Chondrocyte (in vitro differentiated cells): ENCODE measurements at regions not wholly inside any gene's neighbourhood (a gene's known extent, or its start where the extent isn't known, plus 50 kb on each side); places are given as distances from the start of the nearest gene placed in this dataset.
A peak's percentile ranks its signal among the peaks of the same experiment; 100 is the strongest.

ENCODE experiments used
- DNase-seq: peaks from one replicate; pipeline ENCODE4 v3.0.0; 2021; ENCODE audit warnings: mixed read lengths, low spot score
- H3K27ac Mint-ChIP-seq: one replicate; pipeline ENCODE4 v1.8.0; 2021; ENCODE audit warnings: mild to moderate bottlenecking, moderate library complexity, mixed read lengths; ENCODE audit not compliant: unreplicated experiment
- H3K27me3 Mint-ChIP-seq: 2 replicates; pipeline ENCODE4 v1.8.0; 2021; ENCODE audit warnings: low read depth, mixed read lengths
- H3K36me3 Mint-ChIP-seq: 2 replicates; pipeline ENCODE4 v1.8.0; 2021; ENCODE audit warnings: low read depth, mixed read lengths
- H3K4me1 Mint-ChIP-seq: 2 replicates; pipeline ENCODE4 v1.8.0; 2021; ENCODE audit warnings: low read depth, mild to moderate bottlenecking, mixed read lengths
- H3K4me3 Mint-ChIP-seq: one replicate; pipeline ENCODE4 v1.8.0; 2021; ENCODE audit warnings: mild to moderate bottlenecking, moderate library complexity, mixed read lengths; ENCODE audit not compliant: unreplicated experiment
- H3K9me3 Mint-ChIP-seq: 2 replicates; pipeline ENCODE4 v1.8.0; 2021; ENCODE audit warnings: low read depth, mixed read lengths
- CTCF ChIP-seq: fragments of 200-600 bp; sonication (generic); IDR thresholded peaks from 2 replicates; pipeline ENCODE4 v1.5.0; 2021; ENCODE audit warnings: antibody characterized with exemption, mild to moderate bottlenecking, moderate library complexity

GRCh38 chr4:33054656-33055196, 2334.6 kb downstream of the PCDH7 start:
- H3K27me3 Mint-ChIP-seq, result no peaks in the 10 kb centered on the region
- DNase-seq, result no peak
- no peaks in the 10 kb centered on the region for H3K36me3 Mint-ChIP-seq
- H3K4me3 Mint-ChIP-seq, result no peak overlapping the region
- no peak for TF ChIP-seq CTCF
- no peaks in the 10 kb centered on the region for H3K9me3 Mint-ChIP-seq
- no peak overlapping the region for H3K27ac Mint-ChIP-seq
- H3K4me1 Mint-ChIP-seq, result peaks cover 5% of the 10 kb centered on the region

DNA sequence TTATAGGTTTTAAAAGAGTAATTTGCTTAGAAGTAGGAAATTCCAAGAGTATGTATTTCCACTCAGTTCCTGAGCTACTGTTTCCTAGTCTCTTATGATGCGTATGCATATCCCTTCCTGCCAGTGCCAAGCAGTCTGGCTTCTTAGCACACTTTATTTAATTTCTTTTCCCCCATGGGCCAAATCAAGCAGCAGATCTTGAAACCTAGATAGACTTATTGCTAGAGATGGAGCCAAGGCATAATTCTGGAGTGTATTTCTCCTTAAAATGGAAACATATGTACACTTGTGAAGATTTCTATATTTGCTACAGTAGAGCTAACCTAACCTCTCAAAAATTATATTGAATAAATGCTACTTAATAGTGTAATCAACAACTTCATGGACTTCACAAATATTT, 2337.6 kb downstream of the PCDH7 start:
- Mint-ChIP-seq H3K4me1 (peaks cover 14% of the 10 kb centered on the region), H3K9me3 (no peaks in the 10 kb centered on the region), H3K27ac (no peak overlapping the region), H3K27me3 (no peaks in the 10 kb centered on the region), H3K36me3 (no peaks in the 10 kb centered on the region), H3K4me3 (no peak overlapping the region)
- no peak for TF ChIP-seq CTCF
- no peak for DNase-seq

- Mint-ChIP-seq H3K27me3 (no peaks in the 10 kb centered on the region), H3K4me1 (peaks cover 27% of the 10 kb centered on the region), H3K27ac (no peak overlapping the region), H3K9me3 (no peaks in the 10 kb centered on the region), H3K36me3 (no peaks in the 10 kb centered on the region), H3K4me3 (no peak overlapping the region)
- DNase-seq, result no peak
- no peak for TF ChIP-seq CTCF
Observed at GRCh38 chr4:33058998-33059397, 2338.8 kb downstream of the PCDH7 start.

DNA sequence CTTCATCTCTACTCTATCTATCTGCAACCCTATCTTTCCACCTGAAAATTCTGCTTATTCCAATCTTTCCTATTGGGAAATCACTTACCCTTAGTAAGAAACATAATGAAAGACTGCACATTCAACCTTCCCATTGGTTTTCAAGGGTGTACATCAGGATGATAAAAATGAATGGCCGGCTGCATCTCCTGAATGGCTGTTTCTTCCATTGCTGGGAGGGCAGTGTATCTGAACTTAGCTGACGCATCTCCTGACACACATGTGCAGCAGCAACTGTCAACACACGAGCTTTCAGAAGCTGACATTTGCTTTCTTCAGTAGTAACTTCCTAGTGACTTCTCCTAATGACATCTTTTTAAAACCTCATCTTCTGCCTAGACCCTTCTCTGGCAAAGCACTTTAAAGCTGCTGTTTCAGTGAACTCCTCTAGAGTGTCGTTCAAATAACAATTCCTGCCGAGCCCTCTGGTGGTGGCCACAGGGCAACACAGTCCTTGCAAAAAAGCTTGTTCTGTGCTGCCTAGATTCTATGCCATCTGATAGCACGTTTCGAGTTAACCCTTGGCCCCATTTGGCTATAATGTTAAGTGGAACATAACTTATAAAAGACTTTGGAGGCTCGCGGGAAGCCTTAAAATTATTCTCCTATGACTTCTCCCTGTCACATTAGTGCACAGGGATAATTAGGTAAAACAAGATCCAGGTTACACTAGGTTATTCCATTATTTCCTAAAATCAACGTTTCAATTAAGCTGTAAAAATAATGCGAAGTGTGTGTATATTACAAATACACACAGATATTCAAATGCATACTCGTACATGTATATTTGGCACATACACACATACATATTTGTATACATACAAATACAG, 2340.7 kb downstream of the PCDH7 start:
- DNase-seq, result no peak
- Mint-ChIP-seq H3K9me3 (no peaks in the 10 kb centered on the region), H3K27ac (no peak overlapping the region), H3K27me3 (no peaks in the 10 kb centered on the region), H3K4me1 (peaks cover 38% of the 10 kb centered on the region), H3K4me3 (no peak overlapping the region), H3K36me3 (no peaks in the 10 kb centered on the region)
- TF ChIP-seq CTCF, result peak; percentile 92

- no peak overlapping the region for H3K4me3 Mint-ChIP-seq
Observed at GRCh38 chr4:33061727-33062126, 2341.6 kb downstream of the PCDH7 start.

More at GRCh38 chr4:33061727-33062126, 2341.6 kb downstream of the PCDH7 start:
- no peak overlapping the region for H3K27ac Mint-ChIP-seq
- H3K36me3 Mint-ChIP-seq, result no peaks in the 10 kb centered on the region
- H3K9me3 Mint-ChIP-seq, result no peaks in the 10 kb centered on the region
- DNase-seq, result no peak
- TF ChIP-seq CTCF, result no peak
- no peaks in the 10 kb centered on the region for H3K27me3 Mint-ChIP-seq
- peaks cover 39% of the 10 kb centered on the region for H3K4me1 Mint-ChIP-seq
